Right forelimb (tissue), 1 donor: ENCODE measurements at regions not wholly inside any gene's neighbourhood (a gene's known extent, or its start where the extent isn't known, plus 50 kb on each side); places are given as distances from the start of the nearest gene placed in this dataset.
"Not testable (repeated sequence)": the region's sequence is repeated elsewhere in the genome, so short reads cannot be mapped to it uniquely, and the experiment has no call there.

Experiments
- DNase-seq: peaks from one replicate; pipeline ENCODE4 v3.0.0-alpha.2; 2018

- no peak for DNase-seq
Measured at GRCh38 chr5:164439799-164440198, 934.4 kb downstream of the MAT2B start.

- no peak for DNase-seq
Measured at GRCh38 chr5:164449460-164449859, 944.0 kb downstream of the MAT2B start.

- DNase-seq: no peak
Measured at GRCh38 chr5:164466033-164466432, 960.6 kb downstream of the MAT2B start.

- no peak for DNase-seq
Measured at GRCh38 chr5:164470312-164470711, 964.9 kb downstream of the MAT2B start.

- DNase-seq: no peak
Measured at GRCh38 chr5:164472165-164472564, 966.7 kb downstream of the MAT2B start.

GRCh38 chr5:164475339-164475977 lies 970.0 kb downstream of the MAT2B start:
- no peak for DNase-seq

- no peak for DNase-seq
Measured at GRCh38 chr5:164481270-164481669, 975.9 kb downstream of the MAT2B start.

- DNase-seq: no peak
Measured at GRCh38 chr5:164482351-164482750, 976.9 kb downstream of the MAT2B start.

GRCh38 chr5:164484948-164485347 lies 979.5 kb downstream of the MAT2B start:
- no peak for DNase-seq

- DNase-seq: no peak
Measured at GRCh38 chr5:164487939-164488338, 982.5 kb downstream of the MAT2B start.

GRCh38 chr5:164497311-164498064 lies 992.1 kb downstream of the MAT2B start:
- no peak for DNase-seq

GRCh38 chr5:164498438-164498837 lies 993.0 kb downstream of the MAT2B start:
- DNase-seq: no peak

GRCh38 chr5:164500856-164501255 lies 995.4 kb downstream of the MAT2B start:
- no peak for DNase-seq

- no peak for DNase-seq
Measured at GRCh38 chr5:164501344-164501743, 995.9 kb downstream of the MAT2B start.

GRCh38 chr5:164504141-164504772 lies 998.8 kb downstream of the MAT2B start:
- DNase-seq: peak; percentile 56

GRCh38 chr5:164505791-164506190 lies 1000.4 kb downstream of the MAT2B start:
- no peak for DNase-seq

GRCh38 chr5:164518067-164518740 lies 1012.8 kb downstream of the MAT2B start:
- DNase-seq: no peak

- DNase-seq: no peak
Measured at GRCh38 chr5:164518741-164519080, 1013.3 kb downstream of the MAT2B start.

- DNase-seq: peak; percentile 52
Measured at GRCh38 chr5:164532235-164532900, 1026.9 kb downstream of the MAT2B start.

- DNase-seq: not testable (repeated sequence)
Measured at GRCh38 chr5:164533426-164533825, 1028.0 kb downstream of the MAT2B start.

GRCh38 chr5:164540174-164540573 lies 1034.8 kb downstream of the MAT2B start:
- no peak for DNase-seq

- DNase-seq: no peak
Measured at GRCh38 chr5:164545507-164545906, 1040.1 kb downstream of the MAT2B start.

- no peak for DNase-seq
Measured at GRCh38 chr5:164553851-164554250, 1048.4 kb downstream of the MAT2B start.
